H9 (cell line): ENCODE measurements at regions not wholly inside any gene's neighbourhood (a gene's known extent, or its start where the extent isn't known, plus 50 kb on each side); places are given as distances from the start of the nearest gene placed in this dataset.

Experiments used
- DNase-seq: peaks from one replicate; pipeline ENCODE4 v3.0.0-alpha.2; 2017
- H2AFZ ChIP-seq: one replicate; pipeline ENCODE4 v1.6.1; 2013; ENCODE audit warnings: mild to moderate bottlenecking, low read length, control low read depth, moderate library complexity
- H2AK5ac ChIP-seq: 2 replicates; pipeline ENCODE4 v1.6.1; 2013; ENCODE audit warnings: low read length, control low read depth, mixed read lengths; ENCODE audit not compliant: insufficient read length
- H2BK120ac ChIP-seq: one replicate; pipeline ENCODE4 v1.6.1; 2013; ENCODE audit warnings: low read depth, mild to moderate bottlenecking, low read length, control low read depth, inconsistent platforms; ENCODE audit not compliant: poor library complexity, severe bottlenecking
- H2BK12ac ChIP-seq: 2 replicates; pipeline ENCODE4 v1.6.1; 2013; ENCODE audit warnings: low read length, control low read depth, mixed read lengths, low read depth; ENCODE audit not compliant: insufficient read length
- H2BK15ac ChIP-seq: 2 replicates; pipeline ENCODE4 v1.6.1; 2013; ENCODE audit warnings: low read depth, low read length, control low read depth
- H2BK20ac ChIP-seq: one replicate; pipeline ENCODE4 v1.6.1; 2013; ENCODE audit warnings: low read depth, mild to moderate bottlenecking, low read length, control low read depth, inconsistent platforms; ENCODE audit not compliant: poor library complexity, severe bottlenecking
- H2BK5ac ChIP-seq: 2 replicates; pipeline ENCODE4 v1.6.1; 2013; ENCODE audit warnings: low read length, control low read depth, mixed read lengths; ENCODE audit not compliant: insufficient read length
- H3K14ac ChIP-seq: 2 replicates; pipeline ENCODE4 v1.6.1; 2013; ENCODE audit warnings: low read length, control low read depth; ENCODE audit not compliant: insufficient read depth
- H3K18ac ChIP-seq: 2 replicates; pipeline ENCODE4 v1.6.1; 2013; ENCODE audit warnings: low read depth, mild to moderate bottlenecking, mixed read lengths, low read length, control low read depth; ENCODE audit not compliant: insufficient read length
- H3K23ac ChIP-seq: 2 replicates; pipeline ENCODE4 v1.6.1; 2013; ENCODE audit warnings: low read length, control low read depth, mixed read lengths, low read depth; ENCODE audit not compliant: insufficient read length
- H3K23me2 ChIP-seq: 2 replicates; pipeline ENCODE4 v1.6.1; 2013; ENCODE audit warnings: low read depth, mild to moderate bottlenecking, mixed read lengths, low read length, control low read depth; ENCODE audit not compliant: insufficient read length, poor library complexity, severe bottlenecking
- H3K27ac ChIP-seq: 2 replicates; pipeline ENCODE4 v1.5.1; 2013; ENCODE audit warnings: low read length, control low read depth, mixed read lengths, low read depth; ENCODE audit not compliant: insufficient read length
- H3K27me3 ChIP-seq: 2 replicates; pipeline ENCODE4 v1.6.1; 2013; ENCODE audit warnings: low read length, control low read depth, inconsistent platforms; ENCODE audit not compliant: insufficient read depth
- H3K4ac ChIP-seq: 2 replicates; pipeline ENCODE4 v1.6.1; 2013; ENCODE audit warnings: low read depth, mild to moderate bottlenecking, control low read depth, inconsistent platforms, low read length, moderate library complexity
- H3K4me1 ChIP-seq: 2 replicates; pipeline ENCODE4 v1.6.1; 2013; ENCODE audit warnings: low read length, control low read depth, inconsistent platforms; ENCODE audit not compliant: insufficient read depth
- H3K4me2 ChIP-seq: 2 replicates; pipeline ENCODE4 v1.6.1; 2013; ENCODE audit warnings: low read length, control low read depth, mixed read lengths; ENCODE audit not compliant: insufficient read length, insufficient read depth
- H3K56ac ChIP-seq: 2 replicates; pipeline ENCODE4 v1.6.1; 2013; ENCODE audit warnings: low read depth, mild to moderate bottlenecking, mixed read lengths, low read length, control low read depth; ENCODE audit not compliant: insufficient read length
- H3K79me1 ChIP-seq: 2 replicates; pipeline ENCODE4 v1.6.1; 2013; ENCODE audit warnings: low read depth, mild to moderate bottlenecking, moderate library complexity, low read length, control low read depth, inconsistent platforms; ENCODE audit not compliant: insufficient read depth, poor library complexity, severe bottlenecking
- H3K79me2 ChIP-seq: 2 replicates; pipeline ENCODE4 v1.6.1; 2013; ENCODE audit warnings: low read length, control low read depth, inconsistent platforms; ENCODE audit not compliant: insufficient read depth
- H3K9ac ChIP-seq: 2 replicates; pipeline ENCODE4 v1.6.1; 2013; ENCODE audit warnings: low read length, control low read depth, mixed read lengths; ENCODE audit not compliant: insufficient read length; ENCODE audit errors: extremely low read depth
- H3K9me3 ChIP-seq: one replicate; pipeline ENCODE4 v1.6.1; 2013; ENCODE audit warnings: low read depth, low read length, inconsistent platforms; ENCODE audit not compliant: control insufficient read depth
- H3T11ph ChIP-seq: one replicate; pipeline ENCODE4 v1.6.1; 2013; ENCODE audit warnings: mild to moderate bottlenecking, low read length, control low read depth, inconsistent platforms
- H4K20me1 ChIP-seq: one replicate; pipeline ENCODE4 v1.6.1; 2013; ENCODE audit not compliant: control insufficient read depth, insufficient read length, insufficient read depth
- H4K5ac ChIP-seq: 2 replicates; pipeline ENCODE4 v1.6.1; 2013; ENCODE audit warnings: low read depth, mild to moderate bottlenecking, mixed read lengths, low read length, control low read depth; ENCODE audit not compliant: insufficient read length
- H4K8ac ChIP-seq: replicated peaks from 2 replicates; pipeline ENCODE4 v1.6.1; 2013; ENCODE audit warnings: low read length, control low read depth, mixed read lengths, low read depth; ENCODE audit not compliant: insufficient read length
- H4K91ac ChIP-seq: 2 replicates; pipeline ENCODE4 v1.6.1; 2013; ENCODE audit warnings: low read depth, mild to moderate bottlenecking, moderate library complexity, mixed read lengths, low read length, control low read depth; ENCODE audit not compliant: insufficient read length
- H3K27ac Mint-ChIP-seq, 3 experiments: 2 replicates in 2 of 3; 3 replicates in 1 of 3; pipeline ENCODE4 v1.8.0; 2020 to 2021; ENCODE audit warnings: mixed read lengths in 3 of 3, mild to moderate bottlenecking in 1 of 3, moderate library complexity in 1 of 3
- H3K27me3 Mint-ChIP-seq: 2 replicates; pipeline ENCODE4 v1.8.0; 2021; ENCODE audit warnings: low read depth, mild to moderate bottlenecking, moderate library complexity, mixed read lengths
- H3K36me3 Mint-ChIP-seq, 3 experiments: 2 replicates in 2 of 3; 3 replicates in 1 of 3; pipeline ENCODE4 v1.8.0; 2020 to 2021; ENCODE audit warnings: low read depth in 3 of 3, mixed read lengths in 3 of 3; ENCODE audit not compliant: insufficient read depth in 1 of 3
- H3K4me1 Mint-ChIP-seq, 2 experiments: 2 replicates each; pipeline ENCODE4 v1.8.0; 2020; ENCODE audit warnings: mixed read lengths in 2 of 2
- H3K4me3 Mint-ChIP-seq, 2 experiments: 2 replicates in 1 of 2; 3 replicates in 1 of 2; pipeline ENCODE4 v1.8.0; 2020 to 2021; ENCODE audit warnings: mild to moderate bottlenecking in 2 of 2, mixed read lengths in 2 of 2, moderate library complexity in 1 of 2
- H3K9me3 Mint-ChIP-seq, 2 experiments: 2 replicates in 1 of 2; 3 replicates in 1 of 2; pipeline ENCODE4 v1.8.0; 2020; ENCODE audit warnings: mild to moderate bottlenecking in 2 of 2, mixed read lengths in 2 of 2, moderate library complexity in 1 of 2
- WGBS: extraction: QIAGEN DNeasy Blood & Tissue Kit; methylation state at CpG from one replicate; pipeline ENCODE4 v1.1.7; 2013; ENCODE audit warnings: missing lambda C conversion rate, low lambda C conversion rate, mixed read lengths; ENCODE audit not compliant: insufficient read length; ENCODE audit errors: extremely low coverage; 5-methylcytosine and 5-hydroxymethylcytosine counted together
- TF ChIP-seq, protein P1 (sequence below): fragments of 200-600 bp; sonication (generic); conservative IDR thresholded peaks from 3 replicates; pipeline ENCODE4 v1.8.0; 2021; ENCODE audit warnings: antibody characterized with exemption, mild to moderate bottlenecking

DNA sequence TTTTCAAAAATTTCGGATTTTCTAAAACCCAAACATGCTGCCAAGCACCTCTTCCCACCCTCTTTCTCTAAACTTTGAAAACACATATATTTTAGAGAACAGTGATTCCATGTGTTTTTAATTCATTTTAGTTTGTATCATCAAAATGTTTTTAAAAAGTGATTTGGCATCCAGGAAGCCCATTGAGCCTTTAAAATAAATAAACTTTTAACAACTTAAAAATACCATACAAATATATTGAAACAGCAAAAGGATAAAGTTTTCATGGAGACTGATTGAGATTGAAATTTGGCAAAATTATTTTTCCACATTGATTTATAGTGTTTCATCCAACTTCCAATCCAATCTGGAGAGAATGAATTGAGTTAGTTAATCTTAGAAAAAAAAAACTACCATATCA is 374.7 kb downstream of the CD109 start:
- Histone ChIP-seq H2BK5ac (no peak overlapping the region), H2BK15ac (no peak overlapping the region), H2AK5ac (no peak overlapping the region), H3T11ph (no peak overlapping the region), H2BK12ac (no peak overlapping the region), H3K9me3 (no peaks in the 10 kb centered on the region), H3K23ac (no peak overlapping the region), H3K27me3 (no peaks in the 10 kb centered on the region), H2BK20ac (no peak overlapping the region), H3K9ac (no peak overlapping the region), H3K14ac (no peak overlapping the region), H4K8ac (no peak overlapping the region), H2BK120ac (no peak overlapping the region), H2AFZ (no peak overlapping the region), H3K23me2 (no peaks in the 10 kb centered on the region), H3K18ac (no peak overlapping the region), H3K79me2 (no peaks in the 10 kb centered on the region), H3K4me2 (no peak overlapping the region), H4K5ac (no peak overlapping the region), H3K4me1 (no peaks in the 10 kb centered on the region), H4K20me1 (no peaks in the 10 kb centered on the region), H3K4ac (no peak overlapping the region), H4K91ac (no peak overlapping the region), H3K79me1 (no peaks in the 10 kb centered on the region), H3K56ac (no peak overlapping the region), H3K27ac (no peak overlapping the region)
- Mint-ChIP-seq H3K4me1 (peaks cover 0 to 3% of the 10 kb centered on the region in 2 experiments; a peak in 1 of 4 replicates), H3K4me3 (no peak overlapping the region), H3K9me3 (no peaks in the 10 kb centered on the region), H3K36me3 (no peaks in the 10 kb centered on the region), H3K27ac (no peak overlapping the region), H3K27me3 (no peaks in the 10 kb centered on the region; the same call in 1 of the 2 replicates)
- DNase-seq = no peak
- no CpG with 5 or more reads among the region's 1 CpG for WGBS
- TF ChIP-seq, protein P1, sequence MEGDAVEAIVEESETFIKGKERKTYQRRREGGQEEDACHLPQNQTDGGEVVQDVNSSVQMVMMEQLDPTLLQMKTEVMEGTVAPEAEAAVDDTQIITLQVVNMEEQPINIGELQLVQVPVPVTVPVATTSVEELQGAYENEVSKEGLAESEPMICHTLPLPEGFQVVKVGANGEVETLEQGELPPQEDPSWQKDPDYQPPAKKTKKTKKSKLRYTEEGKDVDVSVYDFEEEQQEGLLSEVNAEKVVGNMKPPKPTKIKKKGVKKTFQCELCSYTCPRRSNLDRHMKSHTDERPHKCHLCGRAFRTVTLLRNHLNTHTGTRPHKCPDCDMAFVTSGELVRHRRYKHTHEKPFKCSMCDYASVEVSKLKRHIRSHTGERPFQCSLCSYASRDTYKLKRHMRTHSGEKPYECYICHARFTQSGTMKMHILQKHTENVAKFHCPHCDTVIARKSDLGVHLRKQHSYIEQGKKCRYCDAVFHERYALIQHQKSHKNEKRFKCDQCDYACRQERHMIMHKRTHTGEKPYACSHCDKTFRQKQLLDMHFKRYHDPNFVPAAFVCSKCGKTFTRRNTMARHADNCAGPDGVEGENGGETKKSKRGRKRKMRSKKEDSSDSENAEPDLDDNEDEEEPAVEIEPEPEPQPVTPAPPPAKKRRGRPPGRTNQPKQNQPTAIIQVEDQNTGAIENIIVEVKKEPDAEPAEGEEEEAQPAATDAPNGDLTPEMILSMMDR = no peak
